Transverse colon (tissue), 4 donors: ENCODE measurements at regions not wholly inside any gene's neighbourhood (a gene's known extent, or its start where the extent isn't known, plus 50 kb on each side); places are given as distances from the start of the nearest gene placed in this dataset.

Experiments used
- DNase-seq: peaks from one replicate; pipeline ENCODE4 v3.0.0-alpha.2; 2019
- H3K27ac ChIP-seq, 4 donors: fragments of 200-600 bp; sonication (generic); 2 replicates each; pipeline ENCODE4 v1.5.1; 2016 to 2018; ENCODE audit warnings: inconsistent platforms in 4 of 4
- H3K27me3 ChIP-seq: fragments of 200-600 bp; sonication (generic); 2 replicates; pipeline ENCODE4 v1.5.1; 2017; ENCODE audit warnings: inconsistent platforms
- H3K36me3 ChIP-seq, 4 donors: fragments of 200-600 bp; sonication (generic); 2 replicates each; pipeline ENCODE4 v1.5.1; 2017 to 2019; ENCODE audit warnings: inconsistent platforms in 4 of 4
- H3K4me1 ChIP-seq, 4 donors: fragments of 200-600 bp; sonication (generic); 2 replicates each; pipeline ENCODE4 v1.5.1; 2017 to 2020; ENCODE audit warnings: inconsistent platforms in 4 of 4
- H3K4me3 ChIP-seq, 4 donors: fragments of 200-600 bp; sonication (generic); 1 replicate in 1 of 4; 2 replicates in 3 of 4; pipeline versions ENCODE4 v1.5.1 to v1.6.1; 2017 to 2019; ENCODE audit warnings: inconsistent platforms in 4 of 4
- H3K9me3 ChIP-seq, 2 donors: fragments of 200-600 bp; sonication (generic); 2 replicates each; pipeline ENCODE4 v1.5.1; 2017 to 2019; ENCODE audit warnings: inconsistent platforms in 2 of 2
- EP300 ChIP-seq: sonication (generic); formaldehyde crosslinking; IDR thresholded peaks from one replicate; pipeline ENCODE4 v1.6.1; 2017; ENCODE audit warnings: antibody characterized with exemption, low read depth
- POLR2A ChIP-seq: fragments of 450-650 bp; IDR thresholded peaks from one replicate; pipeline ENCODE4 v1.6.1; 2016; ENCODE audit warnings: antibody characterized with exemption, mild to moderate bottlenecking, moderate library complexity
- POLR2AphosphoS5 ChIP-seq, 3 donors: sonication (generic); formaldehyde crosslinking; IDR thresholded peaks; one replicate each; pipeline ENCODE4 v1.6.1; 2016; ENCODE audit warnings: antibody characterized with exemption in 3 of 3
- WGBS, 2 donors: methylation state at CpG; one replicate each; pipeline ENCODE4 v1.1.5; 2018; ENCODE audit warnings: low coverage in 1 of 2; 5-methylcytosine and 5-hydroxymethylcytosine counted together
- in situ Hi-C, 4 donors: fragments of 200-750 bp; cut with MboI; loops; one replicate each; pipeline versions ENCODE4 v1.15.0 to v1.15.1; 2017; ENCODE audit warnings: low sequenced_read_pairs in 3 of 4, low pct_ligation_motif_present in 1 of 4, low pct_unique_long_range_greater_than_20kb in 1 of 4
- intact Hi-C: fragments of 100-400 bp; cut with DNase I; formaldehyde crosslinking; loops from one replicate; pipeline ENCODE4 v1.15.1; 2023; ENCODE audit warnings: low total_unique reads
- TF ChIP-seq, protein P1 (sequence below), 5 experiments: fragments of 200-600 bp in 3 of 5; fragments of 450-650 bp in 2 of 5; sonication (generic) in 3 of 5; IDR thresholded peaks; 1 replicate in 2 of 5; 2 replicates in 3 of 5; pipeline ENCODE4 v1.5.1; 2016 to 2017; ENCODE audit warnings: antibody characterized with exemption in 5 of 5, inconsistent platforms in 3 of 5, mild to moderate bottlenecking in 2 of 5, moderate library complexity in 1 of 5

DNA sequence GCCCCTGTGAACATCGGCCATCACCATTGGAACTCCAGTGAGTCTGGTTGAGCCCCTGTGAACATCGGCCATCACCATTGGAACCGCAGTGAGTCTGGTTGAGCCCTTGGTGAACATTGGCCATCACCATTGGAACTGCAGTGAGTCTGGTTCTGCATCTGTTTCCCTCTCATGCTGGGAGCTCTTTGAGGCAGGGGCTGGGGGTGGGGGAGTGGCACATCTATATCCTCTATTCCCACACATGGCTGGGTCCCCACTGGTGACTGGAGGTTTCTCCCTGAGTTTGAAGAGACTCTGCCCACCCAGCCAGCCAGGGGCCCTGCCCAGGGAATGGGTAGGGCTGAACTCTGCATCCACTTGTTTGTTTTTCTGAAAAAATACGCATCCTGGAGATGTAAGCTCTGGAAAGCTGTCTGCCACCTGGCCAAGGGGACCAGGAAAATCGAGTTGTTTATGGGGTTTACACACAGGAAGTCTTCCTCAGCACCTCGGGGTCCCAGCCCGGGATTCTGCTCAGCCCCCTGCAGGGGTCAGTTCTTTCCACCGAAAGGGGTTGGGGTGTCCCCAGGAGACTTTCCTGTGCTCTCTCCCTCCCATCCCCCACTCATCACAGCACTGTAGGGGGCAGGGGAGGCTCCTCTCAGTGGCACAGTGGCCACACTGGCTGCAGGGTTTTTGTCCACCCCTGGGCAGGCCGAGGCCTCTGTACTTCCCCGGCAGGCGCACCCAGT, 170.5 kb upstream of the GSC start:
- WGBS, 2 donors, result 76% methylated on average over 11 of the region's 11 CpGs; no CpG with 5 or more reads in 1 of the 2 donors

DNA sequence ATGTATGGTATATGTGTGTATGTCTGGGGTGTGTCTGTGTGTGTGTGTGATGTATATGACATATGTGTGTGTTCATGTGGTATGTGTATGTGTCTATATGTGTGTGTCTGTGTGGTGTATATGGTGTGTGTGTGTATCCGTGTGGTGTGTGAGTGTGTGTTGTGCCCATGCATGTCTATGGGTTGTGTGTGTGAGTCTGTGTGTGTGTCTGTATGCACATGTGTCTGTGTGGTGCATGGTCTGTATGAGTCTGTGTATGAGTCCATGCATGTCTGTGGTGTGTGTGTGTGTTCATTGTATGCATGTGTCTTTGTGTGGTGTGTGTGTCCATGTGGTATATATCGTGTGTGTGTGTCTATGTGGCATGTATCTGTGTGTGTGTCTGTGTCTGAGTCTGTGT, 168.1 kb upstream of the GSC start:
- Histone ChIP-seq H3K36me3 (no peaks in the 10 kb centered on the region), H3K27ac (no peak overlapping the region), H3K27me3 (no peaks in the 10 kb centered on the region), H3K4me1 (peaks cover 7 to 21% (median 12%) of the 10 kb centered on the region in 4 donors), H3K9me3 (no peaks in the 10 kb centered on the region), H3K4me3 (no peak overlapping the region)
- no peak for TF ChIP-seq POLR2A
- no peak for TF ChIP-seq POLR2AphosphoS5 (IDR thresholded peaks at IDR 0.05)
- TF ChIP-seq, protein P1, sequence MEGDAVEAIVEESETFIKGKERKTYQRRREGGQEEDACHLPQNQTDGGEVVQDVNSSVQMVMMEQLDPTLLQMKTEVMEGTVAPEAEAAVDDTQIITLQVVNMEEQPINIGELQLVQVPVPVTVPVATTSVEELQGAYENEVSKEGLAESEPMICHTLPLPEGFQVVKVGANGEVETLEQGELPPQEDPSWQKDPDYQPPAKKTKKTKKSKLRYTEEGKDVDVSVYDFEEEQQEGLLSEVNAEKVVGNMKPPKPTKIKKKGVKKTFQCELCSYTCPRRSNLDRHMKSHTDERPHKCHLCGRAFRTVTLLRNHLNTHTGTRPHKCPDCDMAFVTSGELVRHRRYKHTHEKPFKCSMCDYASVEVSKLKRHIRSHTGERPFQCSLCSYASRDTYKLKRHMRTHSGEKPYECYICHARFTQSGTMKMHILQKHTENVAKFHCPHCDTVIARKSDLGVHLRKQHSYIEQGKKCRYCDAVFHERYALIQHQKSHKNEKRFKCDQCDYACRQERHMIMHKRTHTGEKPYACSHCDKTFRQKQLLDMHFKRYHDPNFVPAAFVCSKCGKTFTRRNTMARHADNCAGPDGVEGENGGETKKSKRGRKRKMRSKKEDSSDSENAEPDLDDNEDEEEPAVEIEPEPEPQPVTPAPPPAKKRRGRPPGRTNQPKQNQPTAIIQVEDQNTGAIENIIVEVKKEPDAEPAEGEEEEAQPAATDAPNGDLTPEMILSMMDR (IDR thresholded peaks at IDR 0.05), result no peak
- no peak for TF ChIP-seq EP300
- intact Hi-C loops, result loop anchor here (10.0 kb wide), 1 partner anchor 77 kb away; no protein-coding TSS in a partner anchor
- no peak for DNase-seq
- in situ Hi-C loops, result no loop called here
- WGBS, 2 donors, result 90% methylated on average over 2 of the region's 2 CpGs; no CpG with 5 or more reads in 1 of the 2 donors

More for the DNA sequence above, 170.5 kb upstream of the GSC start:
- peaks cover 6 to 9% (median 6%) of the 10 kb centered on the region in 4 donors for H3K4me1 ChIP-seq
- H3K27ac ChIP-seq, result no peak overlapping the region
- H3K9me3 ChIP-seq, result no peaks in the 10 kb centered on the region
- no peak overlapping the region for H3K4me3 ChIP-seq
- TF ChIP-seq, protein P1 (IDR thresholded peaks at IDR 0.05), result no peak
- no peak for TF ChIP-seq POLR2AphosphoS5 (IDR thresholded peaks at IDR 0.05)
- no peak for TF ChIP-seq POLR2A
- TF ChIP-seq EP300, result no peak
- no peaks in the 10 kb centered on the region for H3K27me3 ChIP-seq
- DNase-seq, result no peak
- no peaks in the 10 kb centered on the region for H3K36me3 ChIP-seq
- in situ Hi-C loops (no loop called here), intact Hi-C loops (loop anchor here (10.0 kb wide), 1 partner anchor 106 kb away; no protein-coding TSS in a partner anchor)

GRCh38 chr14:94936901-94937685, 167.2 kb upstream of the GSC start:
- H3K27ac ChIP-seq, result peak overlapping the region; percentile 76 to 86 (median 82)
- H3K36me3 ChIP-seq, result no peaks in the 10 kb centered on the region
- no peak for TF ChIP-seq POLR2A
- in situ Hi-C loops, result no loop called here
- intact Hi-C loops, result loop anchor here (1.0 to 10.0 kb wide), 2 partner anchors 34 to 78 kb away; no protein-coding TSS in a partner anchor
- peak; percentile 11 for DNase-seq
- H3K27me3 ChIP-seq, result no peaks in the 10 kb centered on the region
- H3K9me3 ChIP-seq, result no peaks in the 10 kb centered on the region
- H3K4me1 ChIP-seq, result peaks cover 7 to 21% (median 12%) of the 10 kb centered on the region in 4 donors
- peak overlapping the region in 1 of 4 donors; percentile 17 for H3K4me3 ChIP-seq
- WGBS, 2 donors, result 57 to 61% methylated on average over 6 to 24 of the region's 24 CpGs

DNA sequence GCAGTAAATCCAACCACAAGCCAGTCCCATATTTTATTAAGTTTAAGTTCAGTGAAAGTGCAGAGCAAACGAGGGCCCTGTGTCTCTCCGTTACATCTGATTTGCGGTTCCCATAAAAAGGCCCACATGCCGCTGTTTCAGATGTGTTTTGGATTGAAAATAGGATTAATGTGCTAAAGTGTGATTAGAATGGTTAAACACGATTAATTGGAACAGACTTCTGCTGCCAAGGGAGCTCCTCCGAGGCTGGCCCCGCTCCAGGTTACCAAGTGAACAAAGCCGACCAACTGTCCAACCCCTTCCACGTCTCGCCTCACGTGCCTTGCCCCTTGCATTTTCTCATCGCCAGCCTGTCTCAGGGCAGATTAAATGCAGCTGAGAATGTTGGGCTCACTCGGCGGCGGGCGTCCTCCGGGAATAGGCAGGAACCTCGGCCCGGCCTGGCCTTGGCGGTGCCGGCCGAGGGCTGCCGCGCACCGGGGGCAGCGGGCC, 166.5 kb upstream of the GSC start:
- 67 to 74% methylated on average over 4 to 26 of the region's 26 CpGs for WGBS, 2 donors
- Histone ChIP-seq H3K27ac (peak overlapping the region; percentile 76 to 86 (median 82)), H3K36me3 (no peaks in the 10 kb centered on the region), H3K9me3 (no peaks in the 10 kb centered on the region), H3K4me3 (peak overlapping the region in 1 of 4 donors; percentile 17), H3K4me1 (peaks cover 7 to 21% (median 12%) of the 10 kb centered on the region in 4 donors), H3K27me3 (no peaks in the 10 kb centered on the region)
- TF ChIP-seq POLR2AphosphoS5 (IDR thresholded peaks at IDR 0.05), result peak; percentile 17 to 51 (median 38)
- no peak for TF ChIP-seq POLR2A
- TF ChIP-seq EP300, result no peak
- TF ChIP-seq, protein P1 (IDR thresholded peaks at IDR 0.05), result no peak
- intact Hi-C loops, result loop anchor here (10.0 kb wide), 1 partner anchor 78 kb away; no protein-coding TSS in a partner anchor
- DNase-seq, result peak; percentile 49
- in situ Hi-C loops, result no loop called here
